ENCODE measurements at regions not wholly inside any gene's neighbourhood (a gene's known extent, or its start where the extent isn't known, plus 50 kb on each side); places are given as distances from the start of the nearest gene placed in this dataset.

DNA sequence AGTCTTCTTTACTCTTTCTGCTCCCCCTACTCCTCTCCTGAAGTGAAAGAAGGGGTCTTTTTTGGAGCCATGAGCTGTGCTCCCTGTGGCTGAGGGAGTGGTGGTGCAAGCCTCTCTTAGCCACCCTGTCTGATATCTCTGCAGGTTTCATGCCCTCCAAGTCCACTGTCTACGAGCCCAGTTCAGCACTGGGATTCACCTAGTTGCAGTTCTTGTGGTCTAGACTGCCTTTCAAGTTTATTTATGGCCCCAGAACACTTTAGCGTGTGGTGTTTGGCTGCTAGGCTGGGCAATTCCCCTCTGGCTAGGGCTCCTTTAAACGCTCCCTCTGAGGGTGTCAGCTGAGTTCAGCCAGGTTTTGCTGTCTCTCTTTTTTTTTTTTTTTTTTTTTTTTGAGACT is 908.6 kb downstream of the TRHDE start:
- no peak overlapping the region for H3K4me3 ChIP-seq (ENCODE audit: low read length)
- CTCF ChIA-PET = no interaction called here
- no peaks in the 10 kb centered on the region for H3K27me3 ChIP-seq (ENCODE audit: control insufficient read depth in 1 of 2, insufficient read depth in 2 of 2, low read length in 2 of 2)
- Mint-ChIP-seq H3K36me3 (ENCODE audit: low read depth) (no peaks in the 10 kb centered on the region), H3K27ac (no peak overlapping the region), H3K4me1 (ENCODE audit: low read depth) (no peaks in the 10 kb centered on the region), H3K4me3 (no peak overlapping the region), H3K27me3 (no peaks in the 10 kb centered on the region), H3K9me3 (peaks cover 24% of the 10 kb centered on the region)
- H3K36me3 ChIP-seq (ENCODE audit: insufficient read depth, low read length) = no peaks in the 10 kb centered on the region
- H3K27ac ChIP-seq (ENCODE audit: low read depth in 1 of 2, low read length in 2 of 2) = no peak overlapping the region
- intact Hi-C loops (cut with DNase I, micrococcal nuclease) = no loop called here
- TF ChIP-seq, protein P1, sequence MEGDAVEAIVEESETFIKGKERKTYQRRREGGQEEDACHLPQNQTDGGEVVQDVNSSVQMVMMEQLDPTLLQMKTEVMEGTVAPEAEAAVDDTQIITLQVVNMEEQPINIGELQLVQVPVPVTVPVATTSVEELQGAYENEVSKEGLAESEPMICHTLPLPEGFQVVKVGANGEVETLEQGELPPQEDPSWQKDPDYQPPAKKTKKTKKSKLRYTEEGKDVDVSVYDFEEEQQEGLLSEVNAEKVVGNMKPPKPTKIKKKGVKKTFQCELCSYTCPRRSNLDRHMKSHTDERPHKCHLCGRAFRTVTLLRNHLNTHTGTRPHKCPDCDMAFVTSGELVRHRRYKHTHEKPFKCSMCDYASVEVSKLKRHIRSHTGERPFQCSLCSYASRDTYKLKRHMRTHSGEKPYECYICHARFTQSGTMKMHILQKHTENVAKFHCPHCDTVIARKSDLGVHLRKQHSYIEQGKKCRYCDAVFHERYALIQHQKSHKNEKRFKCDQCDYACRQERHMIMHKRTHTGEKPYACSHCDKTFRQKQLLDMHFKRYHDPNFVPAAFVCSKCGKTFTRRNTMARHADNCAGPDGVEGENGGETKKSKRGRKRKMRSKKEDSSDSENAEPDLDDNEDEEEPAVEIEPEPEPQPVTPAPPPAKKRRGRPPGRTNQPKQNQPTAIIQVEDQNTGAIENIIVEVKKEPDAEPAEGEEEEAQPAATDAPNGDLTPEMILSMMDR (IDR thresholded peaks at IDR 0.05) = no peak
- ATAC-seq (ENCODE audit: poor library complexity) (no peak), DNase-seq (no peak)
- no peaks in the 10 kb centered on the region for H3K4me1 ChIP-seq (ENCODE audit: insufficient read depth, low read length)
- POLR2A ChIA-PET = no interaction called here
- H3K9me3 ChIP-seq (ENCODE audit: control insufficient read depth in 1 of 2, insufficient read depth in 1 of 2, low read length in 2 of 2) = peaks cover 9 to 10% of the 10 kb centered on the region in 2 experiments

DNA sequence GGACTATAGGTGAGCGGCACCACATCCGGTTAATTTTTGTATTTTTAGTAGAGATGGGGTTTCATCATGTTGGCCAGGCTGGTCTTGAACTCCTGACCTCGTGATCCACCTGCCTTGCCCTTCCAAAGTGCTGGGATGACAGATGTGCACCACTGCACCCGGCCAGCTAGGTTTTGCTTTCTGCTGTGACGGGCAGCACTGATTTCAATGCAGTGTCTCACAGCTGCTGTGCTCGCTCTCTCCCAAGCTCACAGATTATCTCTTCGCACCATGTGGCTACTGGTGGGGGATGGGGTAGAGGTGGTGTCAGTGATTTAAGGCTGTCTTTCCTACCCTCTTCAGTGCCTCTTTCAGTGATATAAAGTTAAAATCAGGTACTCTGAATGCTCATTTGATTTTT is 909.1 kb downstream of the TRHDE start:
- H3K9me3 Mint-ChIP-seq = peaks cover 25% of the 10 kb centered on the region
- POLR2A ChIA-PET = no interaction called here
- TF ChIP-seq, protein P1 (IDR thresholded peaks at IDR 0.05) = no peak
- H3K36me3 Mint-ChIP-seq (ENCODE audit: low read depth) = no peaks in the 10 kb centered on the region
- no peak overlapping the region for H3K4me3 Mint-ChIP-seq
- intact Hi-C loops (cut with DNase I, micrococcal nuclease) = no loop called here
- H3K4me1 Mint-ChIP-seq (ENCODE audit: low read depth) = no peaks in the 10 kb centered on the region
- H3K27ac ChIP-seq (ENCODE audit: low read depth in 1 of 2, low read length in 2 of 2) = no peak overlapping the region
- peaks cover 9 to 12% of the 10 kb centered on the region in 2 experiments for H3K9me3 ChIP-seq (ENCODE audit: control insufficient read depth in 1 of 2, insufficient read depth in 1 of 2, low read length in 2 of 2)
- DNase-seq = no peak
- no peaks in the 10 kb centered on the region for H3K27me3 Mint-ChIP-seq
- no peak overlapping the region for H3K4me3 ChIP-seq (ENCODE audit: low read length)
- no peaks in the 10 kb centered on the region for H3K36me3 ChIP-seq (ENCODE audit: insufficient read depth, low read length)
- H3K4me1 ChIP-seq (ENCODE audit: insufficient read depth, low read length) = no peaks in the 10 kb centered on the region
- no peaks in the 10 kb centered on the region for H3K27me3 ChIP-seq (ENCODE audit: control insufficient read depth in 1 of 2, insufficient read depth in 2 of 2, low read length in 2 of 2)
- no peak overlapping the region for H3K27ac Mint-ChIP-seq
- CTCF ChIA-PET = no interaction called here
- ATAC-seq (ENCODE audit: poor library complexity) = no peak

DNA sequence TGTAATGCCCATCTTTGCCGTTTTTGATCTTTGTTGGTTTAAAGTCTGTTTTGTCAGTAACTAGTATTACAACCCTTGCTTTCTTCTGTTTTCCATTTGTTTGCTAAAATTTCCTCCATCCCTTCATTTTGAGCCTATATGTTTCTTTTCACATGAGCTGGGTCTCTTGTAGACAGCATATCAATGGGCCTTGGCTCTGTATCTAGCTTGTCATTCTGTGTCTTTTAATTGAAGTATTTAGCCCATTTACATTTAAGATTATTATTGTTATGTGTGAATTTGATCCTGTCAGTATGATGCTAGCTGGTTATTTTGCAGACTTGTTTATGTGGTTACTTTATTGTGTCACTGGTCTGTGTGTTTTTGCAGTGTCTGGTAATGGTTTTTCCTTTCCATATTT is 913.2 kb downstream of the TRHDE start:
- Mint-ChIP-seq H3K4me1 (ENCODE audit: low read depth) (no peaks in the 10 kb centered on the region), H3K27me3 (no peaks in the 10 kb centered on the region), H3K4me3 (no peak overlapping the region), H3K27ac (no peak overlapping the region), H3K9me3 (peaks cover 33% of the 10 kb centered on the region), H3K36me3 (ENCODE audit: low read depth) (no peaks in the 10 kb centered on the region)
- Histone ChIP-seq H3K27me3 (ENCODE audit: control insufficient read depth in 1 of 2, insufficient read depth in 2 of 2, low read length in 2 of 2) (no peaks in the 10 kb centered on the region), H3K9me3 (ENCODE audit: control insufficient read depth in 1 of 2, insufficient read depth in 1 of 2, low read length in 2 of 2) (peaks cover 9 to 15% of the 10 kb centered on the region in 2 experiments), H3K36me3 (ENCODE audit: insufficient read depth, low read length) (no peaks in the 10 kb centered on the region), H3K4me3 (ENCODE audit: low read length) (no peak overlapping the region), H3K4me1 (ENCODE audit: insufficient read depth, low read length) (no peaks in the 10 kb centered on the region), H3K27ac (ENCODE audit: low read depth in 1 of 2, low read length in 2 of 2) (no peak overlapping the region)
- intact Hi-C loops (cut with DNase I, micrococcal nuclease) = no loop called here
- ATAC-seq (ENCODE audit: poor library complexity) (no peak), DNase-seq (no peak)
- POLR2A ChIA-PET = no interaction called here
- TF ChIP-seq, protein P1 (IDR thresholded peaks at IDR 0.05) = no peak
- CTCF ChIA-PET = no interaction called here
